ENCODE measurements at regions not wholly inside any gene's neighbourhood (a gene's known extent, or its start where the extent isn't known, plus 50 kb on each side); places are given as distances from the start of the nearest gene placed in this dataset.

DNA sequence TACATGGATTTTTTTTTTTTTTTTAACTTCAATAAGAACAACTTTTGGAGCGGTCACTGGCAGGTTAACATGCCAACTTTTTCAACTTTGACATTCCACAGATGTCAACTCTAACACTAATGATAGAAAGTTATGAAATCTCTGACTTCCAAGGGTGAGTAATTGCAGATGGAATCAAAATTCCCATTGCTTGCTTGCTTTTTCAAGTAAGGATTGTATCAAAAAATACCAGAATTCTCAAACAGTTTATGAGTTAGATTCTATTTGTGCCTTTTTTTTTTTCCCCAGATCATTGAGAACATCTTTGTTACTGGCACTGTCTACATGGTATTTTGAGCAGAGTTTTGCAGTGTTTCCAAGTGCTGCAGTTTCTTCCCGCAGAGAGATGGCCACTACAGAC is 50.3 kb upstream of the OTUD4 start:
- TF ChIP-seq EZH2phosphoT487 (IDR thresholded peaks at IDR 0.05; ENCODE audit: borderline replicate concordance, low read length) = no peak
- TF ChIP-seq, protein P1, sequence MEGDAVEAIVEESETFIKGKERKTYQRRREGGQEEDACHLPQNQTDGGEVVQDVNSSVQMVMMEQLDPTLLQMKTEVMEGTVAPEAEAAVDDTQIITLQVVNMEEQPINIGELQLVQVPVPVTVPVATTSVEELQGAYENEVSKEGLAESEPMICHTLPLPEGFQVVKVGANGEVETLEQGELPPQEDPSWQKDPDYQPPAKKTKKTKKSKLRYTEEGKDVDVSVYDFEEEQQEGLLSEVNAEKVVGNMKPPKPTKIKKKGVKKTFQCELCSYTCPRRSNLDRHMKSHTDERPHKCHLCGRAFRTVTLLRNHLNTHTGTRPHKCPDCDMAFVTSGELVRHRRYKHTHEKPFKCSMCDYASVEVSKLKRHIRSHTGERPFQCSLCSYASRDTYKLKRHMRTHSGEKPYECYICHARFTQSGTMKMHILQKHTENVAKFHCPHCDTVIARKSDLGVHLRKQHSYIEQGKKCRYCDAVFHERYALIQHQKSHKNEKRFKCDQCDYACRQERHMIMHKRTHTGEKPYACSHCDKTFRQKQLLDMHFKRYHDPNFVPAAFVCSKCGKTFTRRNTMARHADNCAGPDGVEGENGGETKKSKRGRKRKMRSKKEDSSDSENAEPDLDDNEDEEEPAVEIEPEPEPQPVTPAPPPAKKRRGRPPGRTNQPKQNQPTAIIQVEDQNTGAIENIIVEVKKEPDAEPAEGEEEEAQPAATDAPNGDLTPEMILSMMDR (conservative IDR thresholded peaks at IDR 0.05; ENCODE audit: low read depth, low read length) = no peak

Measured in PC-3 (cell line).